NCI-H748 treated with DMSO at 0.1 percent for 48 hours (cell line): ENCODE measurements at regions not wholly inside any gene's neighbourhood (a gene's known extent, or its start where the extent isn't known, plus 50 kb on each side); places are given as distances from the start of the nearest gene placed in this dataset.

ENCODE experiments used
- DNase-seq: peaks from one replicate; lab custom pipeline; 2025; lab: John Stamatoyannopoulos, UW

DNA sequence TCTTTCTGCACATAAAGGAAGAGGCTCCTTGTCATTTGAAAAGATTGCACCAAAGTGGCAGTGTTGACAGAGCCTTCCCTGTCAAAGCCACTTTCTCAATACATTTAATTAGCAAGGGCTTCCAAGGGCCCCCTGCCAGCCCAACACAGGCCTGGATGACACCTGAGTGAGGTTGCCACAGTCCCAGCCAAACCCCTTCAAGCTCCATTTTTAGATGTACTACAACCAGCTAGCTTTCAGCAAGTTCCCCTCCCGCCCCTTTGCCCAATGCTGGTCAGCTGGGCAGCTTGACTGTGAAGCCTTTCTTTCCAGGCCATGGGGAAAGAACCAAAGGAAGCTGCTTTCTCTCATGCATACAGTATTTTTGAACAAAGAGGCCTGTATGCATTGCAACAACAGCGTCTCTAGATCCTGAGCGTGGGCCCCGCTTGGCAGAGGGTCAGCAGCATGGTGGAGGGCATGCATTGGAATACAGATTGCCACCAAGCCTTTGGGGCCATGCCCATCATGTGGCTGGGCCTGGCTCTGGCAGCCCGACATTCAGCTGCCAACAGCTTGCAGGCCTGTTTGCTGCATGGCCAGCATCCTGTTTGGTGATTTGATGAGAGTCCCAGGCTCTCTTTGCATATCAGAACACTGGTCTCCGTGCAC is 261.1 kb upstream of the GATB start:
- DNase-seq = no peak

DNA sequence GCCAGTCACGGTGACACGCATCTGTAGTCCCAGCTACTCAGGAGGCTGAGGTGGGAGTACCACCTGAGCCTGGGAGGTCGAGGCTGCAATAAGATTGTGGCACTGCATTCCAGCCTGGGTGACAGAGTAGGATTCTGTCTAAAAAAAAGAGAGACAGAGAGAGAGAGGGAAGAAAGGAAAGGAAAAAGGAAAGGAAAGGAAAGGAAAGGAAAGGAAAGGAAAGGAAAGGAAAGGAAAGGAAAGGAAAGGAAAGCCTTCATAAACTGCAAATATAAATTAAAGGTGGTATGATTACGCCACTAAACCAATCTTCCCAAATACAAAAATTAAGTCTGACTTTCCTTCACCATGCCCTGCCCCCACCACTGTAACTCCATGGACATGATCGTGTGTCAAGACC is 259.3 kb upstream of the GATB start:
- DNase-seq = no peak

DNA sequence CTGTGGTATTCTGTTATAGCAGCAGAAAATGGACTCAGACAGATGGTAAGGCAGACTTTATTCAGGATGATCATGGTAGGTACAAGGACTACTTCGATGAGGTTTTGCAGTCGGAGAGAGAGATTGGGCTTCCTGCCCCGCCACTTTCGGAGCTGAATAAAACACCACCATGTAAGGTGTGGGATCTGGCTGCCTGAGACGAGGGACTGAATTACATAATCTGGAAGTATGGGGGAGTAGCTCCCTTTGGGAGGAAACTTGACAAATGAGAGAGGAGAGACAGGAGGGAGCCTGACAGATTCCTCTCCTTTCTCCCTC is 255.5 kb upstream of the GATB start:
- DNase-seq = no peak

DNA sequence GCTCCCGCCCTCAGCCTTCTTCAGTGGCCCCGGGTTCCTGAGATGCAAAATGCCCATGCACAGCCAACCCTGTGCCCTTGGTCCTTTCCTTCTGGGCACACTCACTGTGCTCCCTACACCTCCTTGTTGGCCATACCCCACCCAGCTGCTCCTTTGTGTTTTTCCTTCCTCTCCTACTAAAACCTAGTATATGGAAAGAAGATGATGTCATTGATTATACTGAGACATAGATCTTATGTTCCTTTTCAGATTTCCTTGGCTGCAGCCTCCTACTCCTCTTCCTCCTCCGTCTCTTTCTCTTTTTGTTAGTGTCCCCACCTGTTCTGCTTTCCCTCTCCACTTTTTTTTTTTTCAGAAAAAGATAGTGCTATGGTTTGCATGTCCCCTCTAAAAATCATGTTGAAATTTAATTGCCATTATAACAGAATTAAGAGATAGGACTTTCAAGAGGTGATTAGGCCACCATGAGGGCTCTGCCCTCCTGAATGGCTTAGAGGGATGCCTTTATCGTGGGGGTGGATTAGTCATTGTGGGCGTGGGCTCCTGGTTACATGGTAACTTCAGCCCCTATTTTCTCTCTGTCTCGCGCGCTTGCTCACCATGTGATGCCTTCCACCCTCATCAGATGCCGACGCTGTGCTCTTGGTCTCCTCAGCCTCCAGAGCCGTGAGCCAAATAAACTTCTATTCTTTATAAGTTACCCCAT is 254.9 kb upstream of the GATB start:
- DNase-seq = no peak

DNA sequence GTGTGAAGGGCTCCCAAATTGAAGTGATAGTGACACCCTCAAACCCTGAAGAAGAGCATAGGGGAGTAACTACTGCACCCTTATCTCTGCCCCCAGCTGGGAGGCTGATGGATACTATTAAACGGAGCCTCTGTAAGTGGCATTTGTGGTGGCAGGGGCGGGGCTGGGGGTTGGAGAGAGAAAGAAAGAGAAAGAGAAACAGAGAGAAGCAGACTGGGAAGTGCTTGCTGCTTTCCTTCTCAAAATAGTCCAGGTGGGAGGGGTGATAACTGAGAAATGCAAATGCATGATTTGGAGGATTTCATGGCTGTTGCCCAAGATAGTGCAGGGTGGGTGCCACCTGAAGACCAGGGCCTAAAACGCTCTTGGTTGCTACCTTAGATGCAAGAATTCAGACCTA is 253.5 kb upstream of the GATB start:
- DNase-seq = no peak

DNA sequence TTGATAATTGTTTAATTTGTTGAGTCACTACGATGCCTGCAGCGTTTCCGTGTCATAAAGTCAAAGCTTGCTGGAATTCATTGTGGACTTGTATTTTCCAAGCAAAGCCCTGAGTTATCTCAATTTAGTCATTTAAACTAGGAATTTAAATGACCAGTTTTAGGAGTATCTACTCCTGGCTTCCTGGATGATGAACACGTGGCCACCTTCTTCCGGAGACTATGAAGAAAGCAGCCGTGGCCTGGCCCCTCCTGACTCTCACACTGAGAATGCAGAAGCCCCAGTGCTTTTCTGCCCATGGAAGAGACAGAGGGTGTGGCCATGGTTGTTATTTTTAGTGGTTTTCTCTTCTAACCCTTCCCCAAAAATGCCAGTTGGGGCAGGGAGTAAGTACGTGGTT is 250.7 kb upstream of the GATB start:
- DNase-seq = no peak

DNA sequence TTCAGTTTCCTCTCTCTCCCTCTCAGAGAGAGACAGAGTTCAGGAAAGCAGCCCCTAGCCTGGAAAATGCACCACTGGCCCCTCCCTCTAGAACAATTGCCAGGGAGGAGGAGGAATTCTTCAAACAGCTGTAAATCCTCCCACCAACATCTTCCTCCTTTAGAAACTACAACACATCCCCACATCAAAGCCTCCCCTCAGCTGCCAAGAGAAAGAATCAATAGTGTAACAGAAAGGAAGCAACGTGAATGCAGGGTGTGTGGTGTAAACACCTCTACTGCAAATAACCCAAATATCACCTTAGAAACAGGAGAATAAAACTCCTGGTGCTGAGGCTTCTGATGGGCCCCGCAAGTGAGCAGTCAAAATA is 249.9 kb upstream of the GATB start:
- no peak for DNase-seq

DNA sequence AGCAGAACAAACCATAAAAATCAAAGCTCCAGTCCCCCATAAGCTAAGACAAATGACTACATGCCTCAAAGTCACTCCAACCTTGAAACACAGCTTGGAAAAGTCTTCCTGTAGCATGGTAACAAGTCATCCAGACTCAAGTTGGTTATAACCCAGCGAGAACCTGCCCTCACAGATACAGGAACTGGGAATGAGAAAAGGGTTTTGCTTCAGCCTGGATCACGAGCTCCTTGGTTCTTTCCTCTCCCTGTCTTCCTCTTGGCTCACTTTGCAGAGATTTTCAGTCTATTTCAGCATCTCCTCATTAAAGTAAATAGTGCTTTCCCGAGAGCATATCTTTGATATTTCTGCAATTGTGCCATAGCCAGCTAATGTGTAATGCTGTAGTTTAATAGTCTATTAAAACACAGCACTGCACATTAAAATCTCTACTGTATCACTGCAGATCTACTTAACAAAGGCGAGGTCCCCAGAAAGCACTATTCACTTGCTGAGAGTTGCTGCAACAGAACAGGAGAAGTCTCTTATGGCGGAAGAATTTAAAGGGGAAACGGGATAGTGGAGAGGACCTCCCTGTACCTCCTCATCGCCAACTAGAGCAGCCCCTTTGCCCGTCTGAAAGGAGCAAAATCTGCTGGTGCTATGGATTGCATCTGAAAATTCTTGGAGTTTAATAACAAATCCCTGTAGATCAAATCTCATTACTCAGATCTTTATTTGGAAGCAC is 249.3 kb upstream of the GATB start:
- no peak for DNase-seq

DNA sequence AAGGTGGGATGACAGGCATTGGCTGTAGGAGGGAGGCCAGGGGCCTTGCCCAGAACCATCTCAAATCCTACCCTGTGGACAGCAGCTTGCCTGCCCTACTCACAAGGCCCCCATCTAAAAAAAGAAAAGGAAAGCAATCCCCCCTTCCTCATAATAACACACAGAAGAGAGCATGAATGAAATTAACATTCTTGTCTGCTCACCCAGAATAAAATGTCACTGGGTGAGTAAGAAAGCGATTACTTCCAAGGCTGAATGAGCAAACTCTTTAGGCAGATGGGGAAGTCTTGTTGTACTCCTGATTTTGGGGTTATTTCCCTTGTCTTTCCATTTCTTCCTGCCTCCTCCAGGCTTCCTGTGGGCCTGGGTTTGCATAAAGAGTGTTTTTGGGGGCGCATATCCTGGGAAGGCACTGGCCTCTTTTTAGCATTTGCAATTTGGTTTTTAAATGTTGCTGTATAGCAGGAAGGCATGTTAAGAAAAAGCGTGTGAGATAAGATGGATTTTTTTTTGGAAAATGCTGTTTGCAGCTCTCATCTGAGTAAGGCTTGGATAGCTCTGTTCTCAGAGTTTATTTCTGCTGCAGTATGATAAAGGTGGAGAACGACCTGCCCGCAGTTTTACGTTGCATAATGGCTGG is 248.3 kb upstream of the GATB start:
- no peak for DNase-seq

DNA sequence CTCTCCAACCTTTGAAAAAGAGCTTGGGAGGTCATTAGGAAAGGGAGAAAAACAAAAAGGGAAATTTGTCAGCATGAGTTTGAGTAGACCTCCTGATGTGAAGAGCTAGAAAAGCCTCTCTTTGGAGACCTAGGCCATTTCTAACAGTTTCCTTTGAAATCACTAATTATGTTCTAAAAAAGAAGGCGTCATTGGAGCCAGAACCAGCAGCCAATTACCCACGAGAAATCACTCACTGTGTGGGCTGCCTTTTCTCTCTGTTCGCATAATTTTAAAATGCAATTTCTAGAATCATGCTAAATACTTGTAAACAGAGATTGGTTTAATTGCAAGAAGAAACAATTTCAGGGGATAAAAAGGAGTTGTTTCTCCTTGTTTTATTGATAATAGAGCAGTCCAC is 246.3 kb upstream of the GATB start:
- no peak for DNase-seq

DNA sequence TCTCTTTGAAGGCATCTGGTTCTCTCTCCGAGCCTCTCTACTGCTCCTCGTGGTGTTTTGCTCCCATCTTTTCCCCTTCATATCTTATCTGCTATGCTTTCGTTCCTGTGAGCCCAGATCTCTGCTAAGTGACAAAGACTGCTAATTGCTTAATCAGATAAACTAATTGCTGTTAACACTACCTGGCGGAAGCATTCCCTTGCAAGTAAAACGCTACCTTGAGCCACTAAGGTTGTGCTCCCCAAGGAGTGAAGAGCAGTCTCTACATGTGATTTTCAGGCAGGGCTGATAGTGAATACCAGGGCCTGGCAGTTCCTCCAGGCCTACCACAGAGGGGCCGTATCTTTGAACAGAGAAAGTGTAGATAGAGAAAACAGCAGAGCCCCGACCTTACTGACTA is 244.0 kb upstream of the GATB start:
- DNase-seq = no peak

DNA sequence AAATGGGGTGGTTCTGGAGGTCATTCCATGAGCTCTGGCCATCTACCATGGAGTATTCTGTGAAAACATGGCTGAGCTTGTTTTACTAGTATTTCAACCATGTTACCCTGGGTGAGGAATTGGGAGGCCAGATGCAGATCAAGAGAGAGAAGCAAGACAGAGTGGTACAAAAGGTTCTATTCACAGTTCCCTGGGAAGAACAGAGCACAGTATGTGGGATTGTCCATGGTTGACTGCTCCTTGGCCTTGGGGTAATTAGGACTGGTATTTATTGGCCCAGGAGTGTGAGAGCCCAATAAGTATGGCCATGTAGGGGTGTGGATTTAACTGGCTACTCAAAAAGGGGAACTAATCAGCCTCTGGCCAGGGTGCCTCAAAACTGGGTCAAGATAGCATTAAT is 239.7 kb upstream of the GATB start:
- DNase-seq = no peak

DNA sequence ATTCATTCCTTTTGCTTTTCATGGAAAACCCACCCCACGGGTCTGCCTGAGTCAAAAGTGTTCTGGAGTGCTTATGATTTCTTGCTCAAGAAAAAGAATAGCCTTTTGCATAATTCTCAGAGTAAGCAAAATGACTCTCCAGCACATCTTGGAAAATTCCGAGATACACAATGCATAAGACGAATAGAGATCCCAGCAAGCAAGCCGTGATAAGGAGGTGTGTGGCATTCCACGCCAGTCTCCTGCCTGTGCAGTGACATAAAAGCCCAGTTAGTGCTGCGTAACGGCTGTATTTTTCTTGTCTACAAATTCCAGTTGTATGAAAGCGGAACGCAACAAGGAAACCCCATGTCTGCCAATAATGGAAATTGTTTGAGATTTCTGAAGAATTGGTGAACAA is 237.9 kb upstream of the GATB start:
- no peak for DNase-seq

DNA sequence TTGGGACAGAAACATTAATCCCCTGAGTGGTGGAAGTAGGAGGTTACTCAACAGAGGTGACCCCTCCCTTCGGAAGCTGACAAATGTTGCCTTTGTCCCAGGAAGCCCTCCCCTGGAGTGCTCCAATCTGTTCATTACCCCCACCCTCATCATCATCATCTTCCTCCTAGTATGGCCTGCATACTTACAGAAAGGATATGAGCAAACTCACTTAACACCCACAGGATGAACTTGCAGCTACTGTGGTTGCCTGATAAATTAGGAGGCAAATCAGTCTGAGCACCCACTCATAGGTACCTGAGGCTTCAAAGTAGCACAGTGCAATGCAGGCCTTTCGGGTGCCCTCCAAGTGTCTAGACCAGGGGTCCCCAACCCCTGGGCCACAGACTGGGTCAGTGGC is 236.7 kb upstream of the GATB start:
- DNase-seq = no peak

DNA sequence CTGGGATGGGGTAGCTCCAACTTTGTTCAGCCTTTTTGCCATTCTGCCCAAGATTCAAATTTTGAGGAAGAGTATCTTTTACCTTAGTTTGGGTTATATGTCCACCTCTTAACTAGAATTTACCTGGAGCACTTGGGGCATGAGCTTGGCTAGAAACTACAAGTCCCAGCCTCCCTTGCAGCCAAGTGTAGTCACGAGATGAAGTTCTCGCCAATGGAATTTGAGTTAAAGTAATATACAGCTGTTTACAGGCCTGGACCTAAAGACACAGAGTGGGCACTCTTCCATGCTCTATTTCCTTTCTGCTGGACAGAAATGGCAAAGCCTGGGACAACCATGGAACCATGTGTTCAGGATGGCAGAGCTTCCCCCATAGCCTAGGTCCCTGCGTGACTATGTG is 233.6 kb upstream of the GATB start:
- DNase-seq = no peak

DNA sequence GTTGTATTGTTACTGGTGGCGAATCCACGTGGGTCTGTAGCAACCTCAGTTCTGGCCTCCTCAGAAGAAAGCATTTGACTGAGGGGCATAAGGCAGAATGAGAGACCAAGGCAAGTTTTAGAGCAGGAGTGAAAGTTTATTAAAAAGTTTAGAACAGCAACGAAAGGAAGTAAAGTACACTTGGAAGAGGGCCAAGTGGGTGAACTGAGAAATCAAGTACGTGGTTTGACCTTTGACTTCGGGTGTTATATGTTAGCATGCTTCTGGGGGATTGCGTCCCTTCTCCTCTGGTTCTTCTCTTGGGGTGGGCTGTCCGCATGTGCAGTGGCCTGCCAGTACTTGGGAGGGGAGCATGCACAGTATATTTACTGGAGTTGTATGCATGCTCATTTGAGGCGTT is 232.7 kb upstream of the GATB start:
- DNase-seq = no peak

DNA sequence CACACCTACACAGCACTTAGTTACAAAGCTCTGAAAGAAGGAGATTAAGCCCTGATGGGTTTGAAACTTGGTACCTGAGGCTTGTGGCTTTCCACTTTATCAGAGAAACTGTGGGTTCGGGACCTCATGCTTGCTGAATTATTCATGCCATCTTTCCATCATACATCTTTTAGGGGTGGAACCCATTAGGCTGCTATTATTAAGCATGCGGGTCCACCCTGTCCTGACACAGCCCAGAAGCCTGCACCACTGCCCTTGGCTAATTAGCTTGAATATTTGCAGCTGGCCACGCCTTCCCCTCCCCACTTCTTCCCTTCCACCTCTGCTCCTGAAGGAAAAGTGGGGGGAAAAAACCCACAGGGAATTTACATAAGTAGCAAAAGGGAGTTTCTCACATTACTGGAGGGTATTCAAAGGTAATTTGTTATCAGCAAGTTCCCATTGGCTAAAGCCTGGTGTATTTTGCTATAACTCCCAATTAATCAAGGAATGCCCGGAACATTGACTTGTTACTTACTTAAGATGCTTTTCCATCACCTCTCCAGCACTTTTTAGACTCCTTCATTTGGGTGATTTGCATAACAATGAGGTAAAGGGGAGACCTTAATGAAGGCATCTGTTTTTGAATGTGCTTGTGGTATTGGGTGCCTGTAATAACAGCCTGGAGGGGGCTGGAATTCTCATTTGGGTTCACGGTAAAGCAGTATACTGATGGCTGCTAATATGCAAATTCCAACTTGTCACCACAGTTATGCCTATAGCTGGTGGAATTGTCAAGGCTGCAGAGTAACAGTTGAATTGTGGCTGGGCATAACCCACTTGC is 231.7 kb upstream of the GATB start:
- DNase-seq = no peak

DNA sequence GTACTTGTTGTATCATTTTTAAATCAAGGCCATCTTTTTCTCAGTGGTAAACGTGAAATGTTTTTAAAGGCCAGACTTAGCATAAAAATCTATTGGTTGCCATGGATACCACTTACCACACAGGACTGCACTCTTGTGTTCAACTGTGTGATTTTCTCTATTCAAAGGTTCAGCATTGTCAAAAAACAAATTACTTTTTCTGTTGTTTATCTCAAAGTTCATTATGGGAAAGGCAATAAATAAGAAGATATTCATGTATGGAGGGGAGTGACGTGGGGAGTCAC is 231.0 kb upstream of the GATB start:
- DNase-seq = no peak

DNA sequence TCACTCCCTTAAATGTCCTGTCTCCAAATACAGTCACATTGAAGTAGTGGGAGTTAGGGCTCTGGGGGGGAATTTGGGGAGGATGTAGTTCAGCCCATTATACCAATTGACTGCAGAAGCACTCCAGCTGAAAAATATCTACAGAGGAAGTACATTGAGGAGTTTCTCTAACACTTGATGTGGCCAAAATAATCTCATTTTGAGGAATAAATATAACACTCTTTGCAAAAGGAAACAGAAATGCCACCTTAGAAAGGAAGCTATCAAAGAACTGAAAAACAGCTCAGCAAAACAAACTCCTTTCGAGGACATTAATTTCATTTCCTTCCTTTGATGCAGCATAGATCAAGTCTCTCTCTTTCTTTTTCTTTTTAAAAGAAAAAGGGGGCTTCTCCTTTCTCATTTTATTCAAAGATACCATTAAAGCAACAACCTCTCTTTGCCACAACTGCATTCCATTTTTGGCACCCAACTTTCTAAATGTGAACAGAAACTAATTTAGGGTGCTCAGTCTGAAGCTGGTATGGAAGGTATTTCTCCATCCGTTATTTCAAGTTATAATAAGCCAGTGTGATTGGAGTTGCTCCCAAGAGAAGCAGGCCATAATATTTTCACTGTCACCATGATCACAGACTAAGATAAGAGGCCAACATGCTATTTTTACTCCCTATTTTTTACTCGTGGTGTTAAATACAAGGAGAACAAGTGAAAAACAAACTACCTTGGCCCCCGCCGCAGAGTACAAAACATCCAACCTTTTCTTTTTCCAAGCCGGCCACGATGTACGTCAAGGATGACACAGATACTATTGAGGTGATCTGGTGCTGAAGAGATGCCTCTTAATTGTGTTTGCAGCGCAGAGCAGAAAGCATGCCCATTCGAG is 230.4 kb upstream of the GATB start:
- DNase-seq = no peak

DNA sequence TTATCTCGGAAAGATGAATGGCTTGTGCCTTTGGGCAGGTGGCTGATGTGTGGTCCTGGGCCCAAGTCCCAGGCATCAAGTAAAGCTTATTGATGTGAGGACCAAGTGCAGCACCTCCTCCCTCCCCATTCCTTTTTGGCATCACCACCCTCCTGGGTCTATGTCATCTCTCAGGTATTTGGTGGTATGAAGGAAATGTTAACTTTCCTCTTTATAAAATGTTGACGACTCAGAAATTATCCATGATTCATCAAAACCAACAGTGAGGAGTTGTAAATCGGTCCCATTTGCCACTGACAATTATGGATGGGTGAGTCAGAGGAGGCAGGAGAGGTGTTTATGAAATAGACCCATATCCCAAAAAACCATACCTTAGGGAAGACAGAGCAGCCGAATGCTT is 229.4 kb upstream of the GATB start:
- DNase-seq = no peak

DNA sequence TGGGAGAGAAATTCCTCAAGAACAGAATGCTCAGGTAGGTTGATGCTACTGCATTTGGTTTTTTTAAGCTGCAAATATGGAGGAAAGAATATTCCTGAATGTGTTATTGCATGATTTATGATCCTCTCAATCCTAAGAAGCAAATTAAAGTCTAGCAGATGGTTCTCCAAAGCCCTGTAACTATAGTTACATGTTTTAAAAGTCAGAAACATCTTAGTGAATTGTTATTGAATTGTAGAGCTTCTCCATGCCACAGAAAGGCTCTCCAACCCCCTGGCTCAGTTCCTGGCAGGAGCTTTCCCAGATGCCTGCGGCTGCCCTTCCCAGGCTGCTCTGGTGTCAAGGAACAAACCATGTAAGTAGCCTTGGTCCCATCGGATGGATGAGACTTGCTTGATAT is 227.8 kb upstream of the GATB start:
- no peak for DNase-seq

DNA sequence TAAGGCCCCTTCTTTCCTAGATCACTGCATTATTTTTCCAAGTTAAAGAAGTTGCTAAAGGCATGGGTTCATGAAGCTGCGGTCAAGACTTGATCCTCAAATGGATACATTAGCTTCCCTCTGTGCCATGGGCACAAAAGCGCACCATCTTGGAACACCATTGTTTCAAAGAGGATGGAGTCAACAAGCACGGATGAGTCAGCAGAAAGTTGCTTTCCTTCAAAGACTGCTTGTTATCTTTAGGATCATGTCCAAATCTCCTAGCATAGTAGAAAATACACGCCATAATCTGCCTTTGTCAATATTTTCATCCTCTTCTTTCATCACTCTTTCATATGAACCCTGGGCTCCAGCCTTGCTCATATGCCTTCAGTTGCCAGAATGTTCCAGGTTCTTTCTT is 226.8 kb upstream of the GATB start:
- DNase-seq = no peak
